Astrocyte of the spinal cord (primary cell): ENCODE measurements at regions not wholly inside any gene's neighbourhood (a gene's known extent, or its start where the extent isn't known, plus 50 kb on each side); places are given as distances from the start of the nearest gene placed in this dataset.
"Not testable (repeated sequence)": the region's sequence is repeated elsewhere in the genome, so short reads cannot be mapped to it uniquely, and the experiment has no call there.

Source experiments
- DNase-seq: peaks from one replicate; pipeline ENCODE4 v3.0.0; 2011; ENCODE audit warnings: low read depth, low spot score
- H3K4me3 ChIP-seq: 2 replicates; pipeline ENCODE4 v1.5.1; 2011; ENCODE audit warnings: low read depth, mild to moderate bottlenecking, low read length, moderate library complexity
- in situ Hi-C: cut with HindIII; loops from 2 replicates; pipeline ENCODE4 v1.10.0; 2017; ENCODE audit warnings: low sequenced_read_pairs
- TF ChIP-seq, protein P1 (sequence below): IDR thresholded peaks from 2 replicates; pipeline ENCODE4 v1.5.1; 2012; ENCODE audit warnings: low read depth, mild to moderate bottlenecking, low read length, inconsistent platforms

DNA sequence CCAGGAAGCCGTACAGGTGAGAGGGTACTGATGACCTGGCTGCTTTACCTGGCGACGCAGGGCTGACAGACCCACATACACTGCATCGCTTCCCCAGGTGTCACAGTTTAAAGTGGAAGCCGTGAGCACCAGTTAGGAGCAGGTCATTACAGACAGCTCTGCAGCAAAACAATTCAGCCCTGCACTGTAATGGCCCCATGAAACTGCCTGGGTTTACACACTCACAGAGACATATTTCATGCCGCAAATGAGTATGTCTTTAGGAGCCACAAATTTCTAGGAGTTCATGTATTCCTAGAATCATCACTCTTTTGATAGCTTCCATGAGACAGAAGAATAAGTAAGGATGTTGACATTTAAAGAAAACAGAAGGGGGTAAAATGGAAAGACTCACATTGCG is 723.1 kb downstream of the MATN1 start:
- no peak overlapping the region for H3K4me3 ChIP-seq
- TF ChIP-seq, protein P1, sequence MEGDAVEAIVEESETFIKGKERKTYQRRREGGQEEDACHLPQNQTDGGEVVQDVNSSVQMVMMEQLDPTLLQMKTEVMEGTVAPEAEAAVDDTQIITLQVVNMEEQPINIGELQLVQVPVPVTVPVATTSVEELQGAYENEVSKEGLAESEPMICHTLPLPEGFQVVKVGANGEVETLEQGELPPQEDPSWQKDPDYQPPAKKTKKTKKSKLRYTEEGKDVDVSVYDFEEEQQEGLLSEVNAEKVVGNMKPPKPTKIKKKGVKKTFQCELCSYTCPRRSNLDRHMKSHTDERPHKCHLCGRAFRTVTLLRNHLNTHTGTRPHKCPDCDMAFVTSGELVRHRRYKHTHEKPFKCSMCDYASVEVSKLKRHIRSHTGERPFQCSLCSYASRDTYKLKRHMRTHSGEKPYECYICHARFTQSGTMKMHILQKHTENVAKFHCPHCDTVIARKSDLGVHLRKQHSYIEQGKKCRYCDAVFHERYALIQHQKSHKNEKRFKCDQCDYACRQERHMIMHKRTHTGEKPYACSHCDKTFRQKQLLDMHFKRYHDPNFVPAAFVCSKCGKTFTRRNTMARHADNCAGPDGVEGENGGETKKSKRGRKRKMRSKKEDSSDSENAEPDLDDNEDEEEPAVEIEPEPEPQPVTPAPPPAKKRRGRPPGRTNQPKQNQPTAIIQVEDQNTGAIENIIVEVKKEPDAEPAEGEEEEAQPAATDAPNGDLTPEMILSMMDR = no peak
- DNase-seq = no peak
- in situ Hi-C loops = no loop called here

DNA sequence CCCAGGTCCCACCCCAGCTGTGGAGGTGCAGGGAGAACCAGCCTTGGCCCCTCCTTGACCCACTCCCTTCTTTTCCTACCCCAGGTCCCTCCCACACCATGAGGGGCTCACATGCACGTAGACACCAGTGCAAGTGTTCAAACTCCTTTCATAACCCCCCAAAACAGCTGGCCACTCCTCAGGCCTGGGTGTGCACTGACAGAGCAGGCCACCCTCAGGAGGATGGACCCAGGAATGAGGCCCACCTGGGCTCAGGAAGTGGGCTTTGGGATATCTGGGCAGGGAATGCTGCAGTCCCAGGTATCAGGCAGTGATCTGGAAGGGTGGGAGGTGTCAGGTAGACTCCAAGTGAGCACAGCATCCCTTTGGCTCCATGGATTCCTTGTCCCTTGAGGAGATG is 723.8 kb downstream of the MATN1 start:
- in situ Hi-C loops = no loop called here
- DNase-seq = no peak
- TF ChIP-seq, protein P1 = no peak
- H3K4me3 ChIP-seq = no peak overlapping the region

DNA sequence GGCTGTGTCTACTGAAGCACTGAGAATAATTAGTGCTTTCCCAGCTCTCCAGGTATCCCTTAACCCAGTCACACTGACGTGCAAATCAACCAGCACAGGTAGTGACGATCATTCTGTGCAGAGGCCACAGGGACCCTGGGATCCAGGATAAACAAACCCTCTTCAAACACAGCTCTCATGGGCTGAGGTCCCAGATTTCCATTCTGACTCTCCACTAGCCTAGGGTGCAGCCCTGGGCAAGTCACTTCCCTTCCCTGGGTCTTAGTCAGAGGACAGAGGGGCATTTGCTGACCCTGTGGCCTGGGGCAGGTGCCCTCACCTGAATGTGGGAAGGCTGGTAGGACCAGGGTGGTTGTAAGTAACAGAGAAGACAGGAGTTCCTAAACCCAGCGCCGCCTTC is 724.7 kb downstream of the MATN1 start:
- no peak for DNase-seq
- TF ChIP-seq, protein P1 = no peak
- no peak overlapping the region for H3K4me3 ChIP-seq
- in situ Hi-C loops = no loop called here

GRCh38 chr1:29997818-29998217 is 725.6 kb downstream of the MATN1 start:
- in situ Hi-C loops, DNase-seq, H3K4me3 ChIP-seq: not testable (repeated sequence)

- in situ Hi-C loops = no loop called here
- TF ChIP-seq, protein P1 = no peak
- H3K4me3 ChIP-seq = no peak overlapping the region
- no peak for DNase-seq
Observed at GRCh38 chr1:29993950-29994349, 729.4 kb downstream of the MATN1 start.

DNA sequence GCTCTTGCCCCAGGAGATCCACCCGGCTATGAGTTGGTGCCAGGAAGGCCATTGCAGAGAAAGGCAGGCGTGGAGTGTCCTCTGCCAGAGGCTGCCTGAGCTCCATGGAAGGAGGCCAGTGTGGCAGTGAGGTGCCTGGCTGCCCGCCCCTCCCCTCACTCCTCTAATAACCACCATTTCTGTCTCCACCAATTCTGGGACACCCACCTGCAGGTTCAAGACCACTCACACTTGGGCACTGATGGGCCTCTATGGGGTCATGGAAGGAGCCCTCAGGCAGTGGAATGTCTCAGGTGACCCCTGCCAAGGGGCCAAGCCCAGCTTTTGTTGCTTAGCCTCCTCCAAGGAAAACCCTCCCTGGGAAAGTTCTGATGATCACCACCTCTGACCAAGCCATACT is 731.6 kb downstream of the MATN1 start:
- TF ChIP-seq, protein P1 = no peak
- in situ Hi-C loops = no loop called here
- no peak overlapping the region for H3K4me3 ChIP-seq
- no peak for DNase-seq

GRCh38 chr1:29991025-29991424 is 732.4 kb downstream of the MATN1 start:
- in situ Hi-C loops = no loop called here
- TF ChIP-seq, protein P1 = no peak
- no peak for DNase-seq
- no peak overlapping the region for H3K4me3 ChIP-seq
